ENCODE measurements at regions not wholly inside any gene's neighbourhood (a gene's known extent, or its start where the extent isn't known, plus 50 kb on each side); places are given as distances from the start of the nearest gene placed in this dataset.

- intact Hi-C loops (cut with micrococcal nuclease): loop anchor here (5.0 kb wide), 2 partner anchors 616 to 771 kb away; no protein-coding TSS in a partner anchor
- Mint-ChIP-seq H3K36me3 (ENCODE audit: low read depth) (no peaks in the 10 kb centered on the region), H3K27me3 (peaks cover 5% of the 10 kb centered on the region), H3K4me1 (no peaks in the 10 kb centered on the region), H3K27ac (no peak overlapping the region), H3K4me3 (no peak overlapping the region), H3K9me3 (no peaks in the 10 kb centered on the region)
- no peak for DNase-seq
Observed at GRCh38 chr15:98440917-98441316, 207.4 kb upstream of the IGF1R start.

GRCh38 chr15:98441599-98441998, 206.7 kb upstream of the IGF1R start:
- Mint-ChIP-seq H3K9me3 (no peaks in the 10 kb centered on the region), H3K4me3 (no peak overlapping the region), H3K27me3 (peaks cover 5% of the 10 kb centered on the region), H3K27ac (no peak overlapping the region), H3K4me1 (no peaks in the 10 kb centered on the region), H3K36me3 (ENCODE audit: low read depth) (no peaks in the 10 kb centered on the region)
- DNase-seq: no peak
- intact Hi-C loops (cut with micrococcal nuclease): loop anchor here (5.0 kb wide), 2 partner anchors 616 to 771 kb away; no protein-coding TSS in a partner anchor

- no peaks in the 10 kb centered on the region for H3K9me3 Mint-ChIP-seq
- H3K27ac Mint-ChIP-seq: no peak overlapping the region
- intact Hi-C loops (cut with micrococcal nuclease): loop anchor here (1.0 to 5.0 kb wide), 3 partner anchors 615 to 770 kb away; no protein-coding TSS in a partner anchor
- DNase-seq: peak; percentile 85
- no peaks in the 10 kb centered on the region for H3K4me1 Mint-ChIP-seq
- no peaks in the 10 kb centered on the region for H3K36me3 Mint-ChIP-seq (ENCODE audit: low read depth)
- H3K4me3 Mint-ChIP-seq: no peak overlapping the region
- peaks cover 5% of the 10 kb centered on the region for H3K27me3 Mint-ChIP-seq
Observed at GRCh38 chr15:98442379-98442833, 205.9 kb upstream of the IGF1R start.

GRCh38 chr15:98442901-98443300, 205.4 kb upstream of the IGF1R start:
- Mint-ChIP-seq H3K4me3 (no peak overlapping the region), H3K36me3 (ENCODE audit: low read depth) (no peaks in the 10 kb centered on the region), H3K9me3 (no peaks in the 10 kb centered on the region), H3K4me1 (no peaks in the 10 kb centered on the region), H3K27me3 (peaks cover 5% of the 10 kb centered on the region), H3K27ac (no peak overlapping the region)
- DNase-seq: no peak
- intact Hi-C loops (cut with micrococcal nuclease): loop anchor here (1.0 to 5.0 kb wide), 3 partner anchors 614 to 769 kb away; no protein-coding TSS in a partner anchor

- intact Hi-C loops (cut with micrococcal nuclease): loop anchor here (5.0 kb wide), 2 partner anchors 614 to 769 kb away; no protein-coding TSS in a partner anchor
- Mint-ChIP-seq H3K27me3 (peaks cover 5% of the 10 kb centered on the region), H3K36me3 (ENCODE audit: low read depth) (no peaks in the 10 kb centered on the region), H3K4me3 (no peak overlapping the region), H3K27ac (no peak overlapping the region), H3K9me3 (no peaks in the 10 kb centered on the region), H3K4me1 (no peaks in the 10 kb centered on the region)
- DNase-seq: no peak
Observed at GRCh38 chr15:98443526-98443925, 204.8 kb upstream of the IGF1R start.

GRCh38 chr15:98444138-98444537, 204.2 kb upstream of the IGF1R start:
- Mint-ChIP-seq H3K27me3 (peaks cover 5% of the 10 kb centered on the region), H3K27ac (no peak overlapping the region), H3K9me3 (no peaks in the 10 kb centered on the region), H3K36me3 (ENCODE audit: low read depth) (no peaks in the 10 kb centered on the region), H3K4me3 (no peak overlapping the region), H3K4me1 (no peaks in the 10 kb centered on the region)
- intact Hi-C loops (cut with micrococcal nuclease): loop anchor here (5.0 kb wide), 2 partner anchors 613 to 768 kb away; no protein-coding TSS in a partner anchor
- DNase-seq: no peak

- Mint-ChIP-seq H3K4me3 (no peak overlapping the region), H3K36me3 (ENCODE audit: low read depth) (no peaks in the 10 kb centered on the region), H3K27ac (no peak overlapping the region), H3K4me1 (no peaks in the 10 kb centered on the region), H3K27me3 (peaks cover 5% of the 10 kb centered on the region), H3K9me3 (no peaks in the 10 kb centered on the region)
- no peak for DNase-seq
- intact Hi-C loops (cut with micrococcal nuclease): loop anchor here (5.0 kb wide), 1 partner anchor 212 kb away; no protein-coding TSS in a partner anchor
Observed at GRCh38 chr15:98445315-98445714, 203.0 kb upstream of the IGF1R start.

GRCh38 chr15:98446083-98446482, 202.3 kb upstream of the IGF1R start:
- H3K27me3 Mint-ChIP-seq: peaks cover 5% of the 10 kb centered on the region
- no peaks in the 10 kb centered on the region for H3K4me1 Mint-ChIP-seq

GRCh38 chr15:98447069-98447468, 201.3 kb upstream of the IGF1R start:
- no peaks in the 10 kb centered on the region for H3K36me3 Mint-ChIP-seq (ENCODE audit: low read depth)
- no peak overlapping the region for H3K4me3 Mint-ChIP-seq
- no peaks in the 10 kb centered on the region for H3K4me1 Mint-ChIP-seq
- H3K27ac Mint-ChIP-seq: no peak overlapping the region
- peaks cover 5% of the 10 kb centered on the region for H3K27me3 Mint-ChIP-seq
- no peaks in the 10 kb centered on the region for H3K9me3 Mint-ChIP-seq
- intact Hi-C loops (cut with micrococcal nuclease): loop anchor here (5.0 kb wide), 1 partner anchor 210 kb away; no protein-coding TSS in a partner anchor
- DNase-seq: no peak

More at GRCh38 chr15:98446083-98446482, 202.3 kb upstream of the IGF1R start:
- intact Hi-C loops (cut with micrococcal nuclease): loop anchor here (5.0 kb wide), 1 partner anchor 211 kb away; no protein-coding TSS in a partner anchor
- no peak for DNase-seq
- H3K36me3 Mint-ChIP-seq (ENCODE audit: low read depth): no peaks in the 10 kb centered on the region
- no peaks in the 10 kb centered on the region for H3K9me3 Mint-ChIP-seq
- no peak overlapping the region for H3K4me3 Mint-ChIP-seq
- no peak overlapping the region for H3K27ac Mint-ChIP-seq

- H3K4me1 Mint-ChIP-seq: no peaks in the 10 kb centered on the region
- intact Hi-C loops (cut with micrococcal nuclease): no loop called here
Observed at GRCh38 chr15:98451236-98451635, 197.1 kb upstream of the IGF1R start.

GRCh38 chr15:98452238-98452637, 196.1 kb upstream of the IGF1R start:
- no peaks in the 10 kb centered on the region for H3K36me3 Mint-ChIP-seq (ENCODE audit: low read depth)
- no peak overlapping the region for H3K27ac Mint-ChIP-seq
- DNase-seq: no peak
- intact Hi-C loops (cut with micrococcal nuclease): no loop called here
- H3K4me3 Mint-ChIP-seq: no peak overlapping the region
- no peaks in the 10 kb centered on the region for H3K27me3 Mint-ChIP-seq
- no peaks in the 10 kb centered on the region for H3K9me3 Mint-ChIP-seq
- H3K4me1 Mint-ChIP-seq: no peaks in the 10 kb centered on the region

More at GRCh38 chr15:98451236-98451635, 197.1 kb upstream of the IGF1R start:
- Mint-ChIP-seq H3K27me3 (no peaks in the 10 kb centered on the region), H3K9me3 (no peaks in the 10 kb centered on the region), H3K27ac (no peak overlapping the region), H3K36me3 (ENCODE audit: low read depth) (no peaks in the 10 kb centered on the region), H3K4me3 (no peak overlapping the region)
- DNase-seq: no peak

- intact Hi-C loops (cut with micrococcal nuclease): no loop called here
- Mint-ChIP-seq H3K27me3 (peaks cover 17% of the 10 kb centered on the region), H3K4me1 (no peaks in the 10 kb centered on the region), H3K4me3 (no peak overlapping the region), H3K36me3 (ENCODE audit: low read depth) (no peaks in the 10 kb centered on the region), H3K27ac (no peak overlapping the region), H3K9me3 (no peaks in the 10 kb centered on the region)
- DNase-seq: no peak
Observed at GRCh38 chr15:98455904-98456303, 192.4 kb upstream of the IGF1R start.

- H3K27ac Mint-ChIP-seq: no peak overlapping the region
- peaks cover 19% of the 10 kb centered on the region for H3K9me3 Mint-ChIP-seq
- no peaks in the 10 kb centered on the region for H3K27me3 Mint-ChIP-seq
- H3K4me3 Mint-ChIP-seq: no peak overlapping the region
- no peaks in the 10 kb centered on the region for H3K36me3 Mint-ChIP-seq (ENCODE audit: low read depth)
- no peak for DNase-seq
- H3K4me1 Mint-ChIP-seq: no peaks in the 10 kb centered on the region
- intact Hi-C loops (cut with micrococcal nuclease): no loop called here
Observed at GRCh38 chr15:98476559-98476958, 171.8 kb upstream of the IGF1R start.

- no peak for DNase-seq
- Mint-ChIP-seq H3K27me3 (no peaks in the 10 kb centered on the region), H3K36me3 (ENCODE audit: low read depth) (no peaks in the 10 kb centered on the region), H3K9me3 (peaks cover 7% of the 10 kb centered on the region), H3K27ac (no peak overlapping the region), H3K4me3 (no peak overlapping the region), H3K4me1 (no peaks in the 10 kb centered on the region)
- intact Hi-C loops (cut with micrococcal nuclease): no loop called here
Observed at GRCh38 chr15:98480844-98481243, 167.5 kb upstream of the IGF1R start.
